ENCODE measurements at regions not wholly inside any gene's neighbourhood (a gene's known extent, or its start where the extent isn't known, plus 50 kb on each side); places are given as distances from the start of the nearest gene placed in this dataset.
"Not testable (repeated sequence)": the region's sequence is repeated elsewhere in the genome, so short reads cannot be mapped to it uniquely, and the experiment has no call there.

DNA sequence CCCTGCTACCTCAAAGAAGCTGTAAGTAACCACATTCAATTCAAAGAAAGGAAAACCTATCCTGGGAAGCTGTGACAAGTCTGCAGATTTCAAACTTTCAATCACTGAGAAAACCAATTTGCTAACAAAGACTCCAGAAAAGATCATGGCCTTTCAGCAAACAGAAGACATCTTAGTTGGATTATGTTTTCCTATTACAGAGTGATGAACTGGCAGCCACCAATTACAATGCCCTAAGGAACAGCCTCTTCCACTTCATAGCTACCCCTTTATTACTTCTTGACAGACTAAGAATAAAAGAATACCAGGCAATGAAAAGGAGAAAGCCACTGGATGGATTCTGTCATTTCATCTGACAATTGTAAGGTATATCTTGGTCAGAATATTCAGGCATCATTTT is 128.2 kb upstream of the RASEF start:
- DNase-seq, result no peak

DNA sequence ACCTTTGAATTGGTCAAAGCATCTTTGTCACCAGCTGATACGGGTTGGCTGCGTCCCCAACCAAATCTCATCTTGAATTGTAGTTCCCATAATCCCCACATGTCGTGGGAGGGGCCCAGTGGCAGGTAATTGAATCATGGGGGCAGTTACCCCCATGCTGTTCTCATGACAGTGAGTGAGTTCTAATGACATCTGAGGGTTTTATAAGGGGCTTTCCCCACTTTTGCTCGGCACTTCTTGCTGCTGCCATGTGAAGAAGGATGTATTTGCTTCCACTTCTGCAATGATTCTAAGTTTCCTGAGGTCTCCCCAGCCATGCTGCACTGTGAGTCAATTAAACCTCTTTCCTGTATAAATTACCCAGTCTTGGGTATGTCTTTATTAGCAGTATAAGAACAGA is 126.1 kb upstream of the RASEF start:
- DNase-seq, result not testable (repeated sequence)

DNA sequence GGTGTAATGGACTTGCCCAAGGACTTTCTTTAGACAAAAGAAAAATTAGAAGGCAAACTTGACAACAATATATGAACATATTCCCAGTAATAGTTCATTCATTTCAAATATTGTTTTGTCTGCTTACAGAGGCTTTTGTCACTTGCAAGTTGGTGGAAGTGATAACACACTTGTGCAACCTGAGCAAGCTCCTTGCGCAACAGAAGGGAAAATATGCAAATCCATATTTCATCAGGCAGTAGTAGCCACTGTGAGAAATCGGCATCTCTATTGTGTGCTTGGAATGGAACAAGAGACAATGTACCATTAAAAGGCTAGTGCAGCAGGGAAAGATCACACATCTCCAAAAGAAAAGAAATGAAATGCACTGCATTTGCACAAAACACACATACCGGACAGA is 125.3 kb upstream of the RASEF start:
- no peak for DNase-seq

DNA sequence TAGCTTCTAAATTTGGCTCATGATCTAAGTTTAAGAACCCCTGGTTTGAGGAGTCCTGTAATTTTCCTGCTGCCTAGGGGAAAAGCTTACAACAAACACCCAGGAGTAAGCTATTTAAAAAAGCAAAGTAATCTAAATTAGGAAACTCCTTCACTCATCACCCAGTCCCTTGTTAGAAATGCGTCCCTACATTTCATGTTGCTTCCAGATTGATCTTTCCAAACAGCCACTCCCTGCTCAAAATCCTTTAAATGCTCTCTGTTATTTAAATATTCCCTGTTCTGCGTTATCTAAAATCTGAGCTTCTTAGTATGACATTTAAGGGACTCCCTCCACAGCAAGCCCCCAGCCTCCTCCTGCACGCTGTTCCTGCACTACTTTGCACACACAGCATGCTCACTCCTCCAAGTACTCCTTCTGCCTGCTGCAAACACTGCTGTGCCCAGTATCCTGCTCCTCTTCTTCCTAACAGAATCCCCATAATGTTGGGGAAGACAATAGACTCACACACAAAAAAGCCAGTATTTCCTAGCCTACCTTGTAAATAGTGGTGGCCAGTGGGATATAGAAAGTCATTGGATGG is 123.3 kb upstream of the RASEF start:
- no peak for DNase-seq

DNA sequence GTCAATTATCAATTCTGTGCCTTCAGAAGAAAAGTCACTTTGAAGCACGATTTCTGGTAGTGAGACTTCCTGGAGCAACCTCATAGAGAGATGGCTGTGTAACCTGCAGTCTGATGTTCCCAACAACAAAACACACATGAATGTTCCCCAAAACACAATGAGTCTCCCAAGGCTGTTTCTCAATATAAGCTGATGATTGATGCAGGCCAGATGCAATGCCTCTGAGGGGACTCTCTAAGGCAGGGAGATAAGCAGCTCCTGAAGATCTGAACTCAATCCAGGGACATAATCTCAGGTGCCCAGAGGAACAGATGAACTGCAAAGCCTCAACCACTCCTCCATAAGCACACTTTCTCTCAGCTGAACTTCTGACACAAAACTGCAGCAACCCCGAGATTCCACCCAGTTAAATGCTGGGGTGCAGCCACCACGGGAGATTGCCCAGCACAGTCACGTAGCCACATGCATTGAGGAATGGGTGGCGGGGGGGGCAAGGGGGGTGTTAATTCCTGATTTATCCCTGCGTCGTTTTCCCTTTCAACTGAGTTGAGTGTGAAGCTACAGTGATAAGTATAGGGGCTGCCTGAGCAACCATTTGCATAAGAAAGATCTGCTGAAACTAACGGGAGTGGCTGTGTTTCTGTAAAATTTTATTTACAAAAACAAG is 122.7 kb upstream of the RASEF start:
- DNase-seq, result no peak

DNA sequence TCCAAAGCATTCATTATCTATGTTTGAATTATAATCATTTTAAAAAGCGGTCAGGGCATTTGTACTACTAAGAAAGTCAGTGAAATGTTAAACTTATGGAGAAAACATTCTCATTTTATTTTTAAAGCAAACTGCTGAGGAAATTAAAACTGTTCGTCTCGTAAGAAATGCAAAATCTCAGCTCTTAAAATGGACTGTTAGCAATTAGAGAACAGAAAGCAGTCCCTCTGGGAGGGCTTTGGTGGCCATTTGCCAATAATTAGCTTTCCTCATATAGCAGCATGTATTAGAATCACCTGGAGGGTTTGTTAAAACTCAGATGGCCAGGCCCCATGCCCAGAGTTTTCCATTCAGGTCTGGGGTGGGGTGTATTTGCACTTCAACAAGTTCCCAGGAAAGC is 120.7 kb upstream of the RASEF start:
- DNase-seq, result no peak

DNA sequence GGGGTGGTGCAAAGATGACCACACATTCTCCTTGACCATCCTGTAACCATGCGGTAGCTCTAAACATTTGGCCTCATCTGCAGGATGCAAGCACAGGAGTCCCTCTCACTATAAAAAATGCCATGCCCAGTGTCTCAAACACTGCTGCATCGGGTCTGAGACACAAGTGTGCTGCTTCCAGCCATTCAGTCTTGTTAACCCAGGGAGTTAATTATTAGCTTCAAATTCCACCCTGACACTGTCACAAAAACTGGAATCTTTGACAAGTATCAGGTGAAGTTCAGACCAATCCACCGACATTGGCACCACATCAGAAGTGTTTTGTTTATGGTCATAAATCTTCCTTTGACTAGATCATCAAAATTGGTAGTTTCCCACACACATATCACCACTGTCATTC is 119.1 kb upstream of the RASEF start:
- DNase-seq, result no peak

DNA sequence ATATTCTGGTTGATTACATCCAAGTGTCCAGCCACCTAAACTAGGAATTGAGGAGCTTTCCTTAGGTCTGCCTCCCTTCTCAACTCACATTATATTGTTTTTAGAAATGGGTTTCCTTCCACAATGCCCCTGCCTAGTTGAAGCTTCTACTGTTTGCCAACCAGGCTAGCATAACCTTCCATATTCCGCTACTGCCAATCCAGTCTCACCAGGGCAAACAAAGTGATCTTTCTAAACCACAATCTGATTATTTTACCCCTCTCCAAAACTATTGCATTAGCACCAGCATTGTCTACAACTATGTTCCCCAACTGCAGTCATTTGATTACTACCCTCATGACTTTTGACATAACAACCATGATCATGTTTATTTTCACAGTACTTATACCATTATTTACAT is 115.8 kb upstream of the RASEF start:
- no peak for DNase-seq

DNA sequence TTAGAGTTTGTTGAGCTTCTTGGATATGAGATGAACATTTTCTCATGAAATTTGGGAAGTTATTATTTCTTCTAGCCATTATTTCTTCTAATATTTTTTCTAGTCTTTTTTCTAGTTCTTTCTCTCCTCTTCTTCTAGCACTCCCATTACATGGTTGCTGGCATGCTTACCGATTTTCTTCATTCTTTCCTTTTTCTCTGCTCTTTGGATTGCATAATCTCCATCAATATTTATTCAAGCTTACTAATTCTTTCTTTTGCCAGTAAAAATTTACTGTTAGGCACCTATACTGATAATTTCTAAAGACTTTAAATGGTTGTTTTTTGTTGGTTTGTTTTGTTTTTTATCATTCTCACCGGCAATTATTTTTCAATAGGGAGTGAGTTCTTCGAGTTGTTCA is 114.8 kb upstream of the RASEF start:
- DNase-seq, result no peak

DNA sequence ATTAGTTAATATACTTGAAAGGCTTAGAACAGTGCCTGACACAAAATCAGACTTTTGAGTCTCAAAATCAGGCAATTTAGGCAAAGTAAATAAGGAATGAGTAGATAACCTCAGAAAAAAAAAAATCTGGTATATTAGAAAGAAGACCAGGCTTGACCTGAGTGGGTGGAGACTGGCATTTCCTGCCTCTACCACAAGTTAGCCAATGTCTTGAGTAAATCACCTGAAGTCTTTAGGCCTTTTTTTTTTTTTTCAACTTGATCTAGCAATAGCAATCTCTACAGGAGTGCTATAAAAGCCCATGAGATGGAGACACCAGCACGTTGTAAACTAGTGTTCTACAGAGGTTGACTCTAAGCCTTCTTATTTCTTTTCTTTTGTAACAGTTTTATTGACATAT is 104.2 kb upstream of the RASEF start:
- DNase-seq, result peak; percentile 39

DNA sequence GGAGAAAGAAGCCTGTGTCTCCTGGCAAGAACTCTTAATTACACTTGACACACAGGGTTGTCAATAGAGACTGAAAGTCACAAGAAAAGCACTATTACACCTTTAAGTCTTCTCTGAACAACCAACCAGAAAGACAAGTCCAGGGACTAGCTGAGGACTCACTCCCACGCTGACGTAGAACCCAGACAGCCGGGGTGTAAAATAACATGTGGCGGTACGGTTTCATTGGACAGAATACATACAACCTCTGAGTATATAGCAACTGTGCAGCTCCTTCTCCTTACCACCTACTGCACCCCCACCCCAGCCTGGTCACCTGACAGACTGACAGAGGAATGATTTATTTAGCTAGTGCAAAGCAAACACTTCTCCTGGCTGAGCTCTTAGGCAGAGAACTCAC is 103.4 kb upstream of the RASEF start:
- peak; percentile 2 for DNase-seq

DNA sequence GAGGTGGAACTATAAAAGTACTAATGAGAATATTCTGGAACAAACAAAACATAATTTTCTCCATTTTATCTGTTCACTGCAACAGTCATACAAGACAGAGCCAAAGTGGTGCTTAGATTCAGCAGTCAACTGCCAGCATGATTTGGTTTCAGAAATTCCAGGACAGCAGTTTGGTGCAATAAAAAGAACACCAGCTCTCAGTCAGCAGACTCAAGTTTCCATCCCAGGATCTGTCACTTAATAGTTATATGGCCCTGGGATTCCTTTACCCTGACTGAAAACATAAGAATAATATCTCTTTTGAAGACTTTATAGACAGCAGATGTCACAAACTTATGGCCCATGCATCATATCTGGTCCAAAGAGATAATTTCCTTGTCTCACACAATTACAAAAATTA is 92.8 kb upstream of the RASEF start:
- DNase-seq, result no peak

DNA sequence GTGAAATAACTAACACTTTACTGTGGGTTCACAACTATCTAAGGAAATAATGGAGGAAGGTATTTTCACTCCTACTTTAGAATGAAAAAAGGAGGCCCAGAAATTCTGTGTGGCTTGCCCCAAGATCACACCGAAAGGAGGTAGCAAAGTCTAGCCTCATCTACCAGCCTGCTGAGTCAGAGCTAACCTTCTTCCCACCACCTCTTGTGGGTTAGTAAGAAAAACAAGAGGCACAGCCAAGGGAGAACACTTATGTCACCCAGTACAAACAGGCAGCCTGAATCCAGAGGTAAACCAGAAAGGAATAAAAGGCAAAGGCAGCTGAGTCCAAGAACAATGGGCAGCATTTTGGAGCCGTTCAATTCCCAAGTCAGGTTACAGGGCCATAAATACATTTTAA is 91.9 kb upstream of the RASEF start:
- peak; percentile 35 for DNase-seq

DNA sequence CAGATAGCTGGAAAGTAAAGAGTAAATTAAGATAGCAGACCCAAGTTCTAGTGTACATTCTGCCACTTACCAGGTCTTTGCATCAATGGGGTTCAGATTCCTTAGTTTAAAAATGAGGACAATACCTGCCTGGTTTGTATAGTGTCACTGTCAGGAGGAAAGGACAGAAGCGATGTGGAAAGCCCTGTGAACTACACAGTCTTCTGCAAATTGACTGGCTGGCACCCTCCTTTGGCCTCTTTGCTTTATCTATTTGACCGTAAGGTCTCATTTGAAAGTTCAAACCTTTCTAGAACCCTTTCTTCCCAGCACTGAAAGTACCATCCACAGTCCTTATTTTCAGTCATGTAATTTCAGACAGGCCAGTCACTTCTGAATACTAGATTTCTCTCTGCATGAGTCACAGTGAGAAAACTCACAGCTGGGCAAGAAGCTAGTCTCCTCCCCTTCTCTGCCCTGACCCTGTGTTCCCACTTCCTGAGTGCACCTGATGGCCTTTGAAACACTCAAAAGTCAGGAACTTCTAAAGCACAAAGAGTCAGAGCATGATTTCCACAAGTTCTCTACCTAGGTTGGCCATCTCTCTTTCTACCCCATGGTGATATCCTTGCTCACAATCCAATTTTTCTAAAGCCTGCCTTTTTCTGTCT is 91.3 kb upstream of the RASEF start:
- peak; percentile 60 for DNase-seq

DNA sequence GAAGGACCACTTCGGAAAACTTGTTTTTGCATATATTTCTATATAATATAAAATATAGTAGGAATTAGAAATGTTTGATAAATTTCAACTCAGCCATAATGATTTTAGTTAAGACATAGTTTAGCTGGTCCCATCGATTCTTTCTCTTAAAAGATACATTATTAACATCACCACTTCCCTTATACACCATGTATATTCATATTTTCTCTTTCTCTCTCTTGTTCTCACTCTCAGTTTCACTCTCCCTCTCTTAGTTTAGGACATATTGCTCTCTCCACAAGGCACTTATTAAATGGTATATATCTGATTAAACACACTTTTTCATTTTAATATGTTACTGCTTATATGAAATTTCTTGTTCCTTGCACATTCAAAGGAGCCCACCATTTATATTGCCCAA is 90.1 kb upstream of the RASEF start:
- DNase-seq, result no peak

DNA sequence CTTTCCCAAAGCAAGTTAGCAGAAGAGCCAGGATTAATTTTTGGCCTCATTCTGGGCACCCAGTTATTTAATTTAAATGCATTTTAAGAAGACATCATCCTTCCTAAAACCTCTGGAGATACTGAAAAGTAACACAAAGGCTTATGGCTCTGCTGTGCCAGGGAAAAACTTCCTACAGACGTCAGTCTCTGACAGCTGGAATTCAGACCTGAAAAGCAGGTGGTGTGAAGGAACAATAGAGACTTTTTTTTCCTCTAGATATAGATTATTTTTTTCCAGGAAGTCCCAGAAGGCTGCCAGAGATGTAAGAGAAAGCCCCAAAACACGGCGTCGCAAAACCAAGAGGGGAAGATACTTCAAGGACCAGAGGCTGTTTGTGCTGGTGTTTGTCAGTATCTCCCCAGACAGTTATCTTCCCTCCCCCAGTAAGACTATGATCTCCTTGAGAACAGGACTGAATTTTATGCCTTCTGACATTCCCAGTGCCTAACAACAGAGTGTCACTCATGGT is 88.7 kb upstream of the RASEF start:
- DNase-seq, result no peak

DNA sequence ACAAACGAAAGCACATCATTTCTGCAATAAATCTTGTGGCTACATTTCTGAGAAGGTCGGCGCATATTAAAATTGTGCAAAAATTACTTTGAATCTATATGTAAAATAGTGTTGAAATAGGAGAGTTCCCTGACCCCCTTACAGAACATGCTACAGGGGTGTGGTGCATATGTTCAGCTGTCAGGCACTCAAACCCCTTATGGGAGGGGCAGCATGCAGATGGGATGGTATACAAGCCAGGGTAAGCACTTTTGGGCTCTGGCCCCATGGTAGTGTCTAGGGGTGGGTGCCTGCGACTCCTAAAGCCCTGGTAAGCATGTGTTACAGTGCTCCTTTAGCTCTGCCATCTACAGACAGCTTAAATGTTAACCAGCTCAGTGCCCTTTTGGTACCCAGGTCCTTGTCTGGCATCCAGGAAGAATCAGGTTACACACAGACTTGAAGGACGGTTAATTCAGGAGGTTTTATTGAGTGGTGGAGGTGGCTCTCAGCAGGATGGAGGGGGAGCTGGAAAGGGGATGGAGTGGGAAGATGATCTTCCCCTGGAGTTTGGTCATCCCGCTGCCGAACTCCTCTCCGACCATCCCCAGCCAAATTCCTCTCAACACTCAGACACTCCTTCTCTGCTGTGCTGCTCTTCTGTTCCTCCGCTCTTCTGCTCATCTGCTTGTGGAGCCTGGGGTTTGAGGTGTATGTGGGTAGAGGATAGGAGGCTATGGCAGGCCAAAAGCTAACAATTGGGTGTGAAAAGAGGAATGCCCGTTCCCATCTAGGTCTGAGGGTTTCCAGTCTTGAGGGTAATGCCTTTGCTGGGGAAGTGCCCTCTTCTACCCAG is 84.6 kb upstream of the RASEF start:
- DNase-seq, result no peak

DNA sequence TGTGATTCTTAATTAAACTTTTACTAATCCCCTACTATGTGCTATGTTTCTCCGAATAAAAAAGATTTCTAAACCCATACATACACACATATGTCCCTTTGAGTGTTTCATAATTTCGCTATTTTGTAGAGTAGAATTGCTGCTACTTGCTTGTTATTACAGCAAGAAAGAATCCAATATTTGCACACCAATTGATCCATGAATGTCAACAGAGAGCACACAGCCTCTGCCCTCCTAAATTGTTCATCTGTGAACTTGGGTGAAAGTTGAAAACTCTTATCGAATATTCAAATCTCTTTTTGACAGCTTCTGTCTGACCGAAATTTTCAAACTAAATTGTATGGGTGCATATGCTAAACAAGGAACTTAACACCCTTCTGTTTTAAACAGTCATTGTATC is 83.4 kb upstream of the RASEF start:
- DNase-seq, result no peak

DNA sequence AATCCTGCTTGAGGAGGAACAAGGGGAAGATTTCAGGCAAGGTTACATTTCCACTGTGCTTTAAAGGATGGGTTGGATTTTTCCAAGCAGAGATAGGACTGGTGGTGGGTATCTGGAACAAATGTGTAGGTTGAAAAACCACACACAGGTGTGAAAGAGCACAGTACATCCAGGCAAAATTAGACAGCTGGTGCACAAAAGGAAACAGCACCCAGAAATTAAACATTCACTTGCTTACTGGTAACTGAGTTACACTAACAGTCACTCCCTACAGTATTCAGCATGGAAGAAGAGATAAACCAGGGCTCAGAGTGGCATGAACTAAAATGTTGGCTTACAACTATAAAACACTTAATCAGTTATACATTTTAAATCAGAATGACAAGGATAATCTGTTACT is 81.5 kb upstream of the RASEF start:
- DNase-seq, result no peak

DNA sequence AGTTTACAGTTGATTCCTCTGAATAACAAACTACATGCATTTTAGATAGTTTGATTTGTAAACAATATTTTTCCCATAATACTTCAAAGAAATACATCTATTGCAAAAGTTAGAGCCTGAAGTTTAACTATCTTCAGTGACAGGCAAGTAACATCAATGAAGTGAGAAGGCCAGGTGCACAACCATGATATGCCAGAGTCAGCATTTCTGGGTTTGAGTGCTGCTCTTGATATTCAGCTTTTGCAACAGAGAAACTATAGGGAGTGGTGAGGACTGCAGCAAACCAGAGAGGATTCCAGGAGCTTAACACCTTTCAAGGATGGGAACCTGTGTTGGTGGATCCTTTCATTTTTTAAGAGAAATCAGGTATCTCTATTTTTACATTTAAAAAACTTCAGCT is 79.4 kb upstream of the RASEF start:
- DNase-seq, result no peak

DNA sequence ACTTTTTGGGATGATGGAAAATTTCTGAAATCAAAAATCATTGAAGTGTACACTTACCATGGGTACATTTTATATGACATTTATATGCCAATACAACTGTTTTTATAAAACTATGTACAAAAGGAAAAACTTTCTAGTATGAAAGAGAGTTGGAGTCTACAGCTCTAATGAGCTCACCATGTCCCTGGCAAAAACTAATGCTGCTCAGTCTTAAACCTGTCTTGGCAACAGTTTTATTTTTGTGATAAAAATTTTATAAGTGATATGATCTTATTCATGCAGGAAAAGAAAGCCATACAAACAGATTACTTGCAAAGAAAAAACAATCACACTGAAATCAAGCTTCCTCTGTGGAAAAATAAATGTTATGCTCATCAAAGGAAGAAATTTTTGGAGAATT is 78.9 kb upstream of the RASEF start:
- no peak for DNase-seq

DNA sequence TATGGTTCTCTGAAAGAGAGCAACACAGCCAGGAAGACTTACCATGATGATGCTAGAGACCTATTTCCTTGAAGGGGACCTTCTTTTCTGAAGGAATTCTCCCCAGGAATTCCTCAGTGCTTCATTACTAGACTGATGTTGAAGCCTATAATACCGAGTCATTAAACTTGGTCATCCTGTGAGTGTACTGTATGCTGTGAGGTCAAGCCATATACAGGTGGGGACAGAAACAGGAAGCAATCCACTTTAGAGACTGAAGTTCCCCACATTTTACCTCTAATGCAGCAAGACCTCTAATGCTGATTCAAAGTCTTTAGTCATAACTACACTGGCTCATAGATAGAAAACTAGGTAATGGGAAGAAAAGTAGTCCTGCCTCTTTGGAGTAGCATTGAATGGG is 77.1 kb upstream of the RASEF start:
- DNase-seq, result no peak

DNA sequence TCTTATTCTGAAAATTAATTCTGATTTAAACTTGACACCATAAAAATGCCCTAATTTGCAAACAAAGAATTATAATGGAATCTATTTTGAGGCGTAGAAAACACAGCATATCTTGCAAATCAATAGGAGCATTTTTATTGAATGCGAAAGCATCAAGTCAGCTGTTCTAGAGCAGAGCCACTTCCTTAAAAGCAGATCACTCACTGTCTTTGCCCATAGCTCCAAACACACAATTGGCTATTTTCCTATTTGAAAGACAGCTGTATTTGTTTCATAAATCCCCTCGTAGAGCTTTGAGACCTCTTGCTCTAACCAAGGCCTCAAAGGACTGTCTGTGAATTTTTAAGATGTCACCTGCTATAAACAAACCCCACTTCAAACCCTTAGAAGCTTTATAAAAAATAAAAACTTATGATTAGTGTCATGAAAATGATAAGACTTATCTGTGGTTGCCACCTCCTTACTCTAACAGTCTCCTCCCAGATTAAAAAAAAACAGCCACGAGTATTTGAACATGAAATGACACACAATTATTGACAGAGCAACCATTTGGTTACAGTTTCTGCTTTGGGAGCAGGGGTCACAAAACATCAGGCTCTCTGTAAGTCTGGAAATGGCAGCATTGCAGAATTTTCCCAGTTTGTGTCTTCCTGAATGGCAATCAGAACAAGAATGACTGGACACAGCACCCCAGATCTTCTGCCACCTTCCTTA is 75.6 kb upstream of the RASEF start:
- no peak for DNase-seq

All from NCI-H226 (cell line).